Tibial nerve (tissue), 3 donors: ENCODE measurements at regions not wholly inside any gene's neighbourhood (a gene's known extent, or its start where the extent isn't known, plus 50 kb on each side); places are given as distances from the start of the nearest gene placed in this dataset.

ENCODE experiments used
- CTCF ChIP-seq, 5 experiments: fragments of 200-600 bp in 3 of 5; fragments of 450-650 bp in 2 of 5; sonication (generic) in 3 of 5; IDR thresholded peaks; one replicate each; pipeline ENCODE4 v1.5.1; 2016 to 2019; ENCODE audit warnings: antibody characterized with exemption in 5 of 5, mild to moderate bottlenecking in 3 of 5, moderate library complexity in 2 of 5
- POLR2A ChIP-seq, 2 donors: fragments of 450-650 bp; IDR thresholded peaks; one replicate each; pipeline ENCODE4 v1.6.1; 2017; ENCODE audit warnings: antibody characterized with exemption in 2 of 2, mild to moderate bottlenecking in 2 of 2, moderate library complexity in 2 of 2

DNA sequence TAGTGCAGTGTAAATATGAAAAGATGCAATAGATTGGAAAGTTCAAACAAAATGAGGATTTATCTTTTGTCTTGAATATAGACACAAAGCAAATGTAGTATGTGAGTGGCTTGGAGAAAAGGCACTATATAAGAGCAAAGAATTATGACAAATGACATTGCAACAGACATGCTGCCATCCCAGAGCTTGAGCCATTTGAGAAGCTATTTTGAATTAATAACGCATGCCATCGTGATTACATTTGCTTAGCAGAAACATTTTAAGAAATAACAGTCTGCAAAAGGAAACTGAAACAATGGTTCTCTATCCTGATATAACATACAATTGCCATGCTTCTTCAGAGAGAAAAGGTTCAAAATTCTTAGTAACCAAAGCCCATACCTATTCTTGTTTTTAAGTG lies 677.1 kb downstream of the ZEB2 start:
- no peak for TF ChIP-seq CTCF (IDR thresholded peaks at IDR 0.05)
- no peak for TF ChIP-seq POLR2A (IDR thresholded peaks at IDR 0.05)
